GM21423 (cell line): ENCODE measurements at regions not wholly inside any gene's neighbourhood (a gene's known extent, or its start where the extent isn't known, plus 50 kb on each side); places are given as distances from the start of the nearest gene placed in this dataset.
A peak's percentile ranks its signal among the peaks of the same experiment; 100 is the strongest.

ENCODE experiments used
- ATAC-seq: cut with Tn5 transposase; IDR thresholded peaks from one replicate; pipeline ENCODE4 v1.9.1; 2021; ENCODE audit warnings: mild to moderate bottlenecking, moderate library complexity; ENCODE audit not compliant: unreplicated experiment

GRCh38 chr11:130765951-130766649, 150.2 kb downstream of the SNX19 start:
- peak; percentile 65 for ATAC-seq

GRCh38 chr11:130766650-130767565, 149.4 kb downstream of the SNX19 start:
- ATAC-seq: no peak

- no peak for ATAC-seq
Observed at GRCh38 chr11:130769782-130770535, 146.3 kb downstream of the SNX19 start.

- ATAC-seq: no peak
Observed at GRCh38 chr11:130771708-130772107, 144.6 kb downstream of the SNX19 start.

GRCh38 chr11:130772266-130773227, 143.7 kb downstream of the SNX19 start:
- no peak for ATAC-seq

- no peak for ATAC-seq
Observed at GRCh38 chr11:130773244-130773820, 142.9 kb downstream of the SNX19 start.

- ATAC-seq: no peak
Observed at GRCh38 chr11:130774703-130775102, 141.6 kb downstream of the SNX19 start.

GRCh38 chr11:130775306-130776060, 140.8 kb downstream of the SNX19 start:
- no peak for ATAC-seq

- no peak for ATAC-seq
Observed at GRCh38 chr11:130776061-130776419, 140.2 kb downstream of the SNX19 start.

GRCh38 chr11:130778026-130778425, 138.3 kb downstream of the SNX19 start:
- no peak for ATAC-seq

GRCh38 chr11:130778705-130779104, 137.6 kb downstream of the SNX19 start:
- ATAC-seq: no peak

GRCh38 chr11:130779267-130779666, 137.0 kb downstream of the SNX19 start:
- ATAC-seq: no peak

- ATAC-seq: no peak
Observed at GRCh38 chr11:130779943-130780342, 136.3 kb downstream of the SNX19 start.

GRCh38 chr11:130780437-130780836, 135.8 kb downstream of the SNX19 start:
- no peak for ATAC-seq

GRCh38 chr11:130781931-130782330, 134.3 kb downstream of the SNX19 start:
- ATAC-seq: no peak

GRCh38 chr11:130782361-130783222, 133.7 kb downstream of the SNX19 start:
- no peak for ATAC-seq

GRCh38 chr11:130783323-130783722, 133.0 kb downstream of the SNX19 start:
- ATAC-seq: no peak

GRCh38 chr11:130785380-130786116, 130.7 kb downstream of the SNX19 start:
- ATAC-seq: no peak
